Chondrocyte (in vitro differentiated cells): ENCODE measurements at regions not wholly inside any gene's neighbourhood (a gene's known extent, or its start where the extent isn't known, plus 50 kb on each side); places are given as distances from the start of the nearest gene placed in this dataset.

Experiments
- DNase-seq: peaks from one replicate; pipeline ENCODE4 v3.0.0; 2021; ENCODE audit warnings: mixed read lengths, low spot score
- H3K27ac Mint-ChIP-seq: one replicate; pipeline ENCODE4 v1.8.0; 2021; ENCODE audit warnings: mild to moderate bottlenecking, moderate library complexity, mixed read lengths; ENCODE audit not compliant: unreplicated experiment
- H3K27me3 Mint-ChIP-seq: 2 replicates; pipeline ENCODE4 v1.8.0; 2021; ENCODE audit warnings: low read depth, mixed read lengths
- H3K36me3 Mint-ChIP-seq: 2 replicates; pipeline ENCODE4 v1.8.0; 2021; ENCODE audit warnings: low read depth, mixed read lengths
- H3K4me1 Mint-ChIP-seq: 2 replicates; pipeline ENCODE4 v1.8.0; 2021; ENCODE audit warnings: low read depth, mild to moderate bottlenecking, mixed read lengths
- H3K4me3 Mint-ChIP-seq: one replicate; pipeline ENCODE4 v1.8.0; 2021; ENCODE audit warnings: mild to moderate bottlenecking, moderate library complexity, mixed read lengths; ENCODE audit not compliant: unreplicated experiment
- H3K9me3 Mint-ChIP-seq: 2 replicates; pipeline ENCODE4 v1.8.0; 2021; ENCODE audit warnings: low read depth, mixed read lengths
- CTCF ChIP-seq: fragments of 200-600 bp; sonication (generic); IDR thresholded peaks from 2 replicates; pipeline ENCODE4 v1.5.0; 2021; ENCODE audit warnings: antibody characterized with exemption, mild to moderate bottlenecking, moderate library complexity

- H3K9me3 Mint-ChIP-seq = no peaks in the 10 kb centered on the region
- no peaks in the 10 kb centered on the region for H3K36me3 Mint-ChIP-seq
- no peak overlapping the region for H3K4me3 Mint-ChIP-seq
- H3K27me3 Mint-ChIP-seq = peaks cover 18% of the 10 kb centered on the region
- no peaks in the 10 kb centered on the region for H3K4me1 Mint-ChIP-seq
- no peak for DNase-seq
- TF ChIP-seq CTCF = no peak
- H3K27ac Mint-ChIP-seq = no peak overlapping the region
Observed at GRCh38 chr11:80157447-80157846, 716.6 kb upstream of the TENM4 start.

GRCh38 chr11:80156062-80156461 is 715.2 kb upstream of the TENM4 start:
- no peaks in the 10 kb centered on the region for H3K9me3 Mint-ChIP-seq
- H3K4me1 Mint-ChIP-seq = no peaks in the 10 kb centered on the region
- H3K36me3 Mint-ChIP-seq = no peaks in the 10 kb centered on the region
- H3K27me3 Mint-ChIP-seq = peaks cover 26% of the 10 kb centered on the region
- no peak overlapping the region for H3K4me3 Mint-ChIP-seq
- DNase-seq = no peak
- no peak for TF ChIP-seq CTCF
- no peak overlapping the region for H3K27ac Mint-ChIP-seq

- DNase-seq = no peak
- H3K27me3 Mint-ChIP-seq = peaks cover 26% of the 10 kb centered on the region
- H3K9me3 Mint-ChIP-seq = no peaks in the 10 kb centered on the region
Observed at GRCh38 chr11:80155412-80156017, 714.7 kb upstream of the TENM4 start.

GRCh38 chr11:80146232-80146631 is 705.4 kb upstream of the TENM4 start:
- Mint-ChIP-seq H3K4me1 (no peaks in the 10 kb centered on the region), H3K36me3 (no peaks in the 10 kb centered on the region), H3K4me3 (no peak overlapping the region), H3K27ac (no peak overlapping the region), H3K9me3 (no peaks in the 10 kb centered on the region), H3K27me3 (peaks cover 5% of the 10 kb centered on the region)
- no peak for TF ChIP-seq CTCF
- DNase-seq = no peak

More at GRCh38 chr11:80155412-80156017, 714.7 kb upstream of the TENM4 start:
- H3K27ac Mint-ChIP-seq = no peak overlapping the region
- peak; percentile 81 for TF ChIP-seq CTCF
- H3K4me3 Mint-ChIP-seq = no peak overlapping the region
- no peaks in the 10 kb centered on the region for H3K36me3 Mint-ChIP-seq
- no peaks in the 10 kb centered on the region for H3K4me1 Mint-ChIP-seq

GRCh38 chr11:80144897-80145594 is 704.2 kb upstream of the TENM4 start:
- Mint-ChIP-seq H3K27me3 (peaks cover 10% of the 10 kb centered on the region), H3K4me3 (no peak overlapping the region), H3K27ac (no peak overlapping the region), H3K9me3 (no peaks in the 10 kb centered on the region), H3K4me1 (no peaks in the 10 kb centered on the region), H3K36me3 (no peaks in the 10 kb centered on the region)
- no peak for TF ChIP-seq CTCF
- no peak for DNase-seq
